ENCODE measurements at regions not wholly inside any gene's neighbourhood (a gene's known extent, or its start where the extent isn't known, plus 50 kb on each side); places are given as distances from the start of the nearest gene placed in this dataset.

DNA sequence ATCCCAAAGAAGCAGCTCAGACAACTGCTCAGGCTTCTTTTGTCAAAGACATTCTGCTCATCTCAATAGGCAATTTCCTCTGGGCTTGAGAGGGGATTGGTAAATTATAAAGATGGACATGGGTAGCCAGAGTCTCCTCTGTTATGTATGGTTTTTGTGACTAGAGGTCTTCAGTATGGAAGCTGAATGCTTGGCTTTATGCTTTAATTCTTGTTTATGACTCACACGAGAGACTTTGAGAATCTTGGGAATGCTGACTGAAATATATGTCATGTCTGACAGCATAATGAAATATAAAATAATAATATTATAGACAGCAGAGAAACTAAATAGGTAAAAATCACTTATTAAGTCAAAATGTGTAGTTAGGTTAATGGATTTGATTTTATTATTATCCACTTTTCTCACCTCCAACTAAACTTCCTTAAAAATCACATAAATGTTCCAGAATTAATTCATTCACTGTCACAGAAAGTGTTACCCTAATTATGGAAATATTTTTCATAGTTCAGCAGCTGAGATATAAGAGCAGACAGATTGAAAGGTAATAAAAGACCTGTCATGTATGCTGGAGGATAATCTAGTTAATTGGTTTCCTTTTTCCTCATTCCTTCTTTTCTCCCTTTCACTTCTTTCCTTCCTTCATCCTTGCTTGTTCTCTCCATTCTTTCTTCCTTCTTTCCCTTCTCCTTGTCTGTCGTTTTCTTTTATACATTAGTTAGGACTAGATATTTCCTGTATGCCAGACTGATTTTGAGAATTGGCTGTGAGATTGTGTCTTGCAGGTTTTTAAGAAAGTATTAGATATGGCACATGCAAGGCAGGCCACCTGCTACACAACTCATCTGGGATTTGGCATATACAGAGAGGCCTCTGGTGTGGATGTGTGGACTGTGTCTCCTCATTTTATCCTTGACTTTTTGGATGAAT, 1866.1 kb upstream of the NUDT12 start:
- no peak for DNase-seq (ENCODE audit: low read depth, low spot score)
- Histone ChIP-seq H3K9me3 (ENCODE audit: control insufficient read depth, insufficient read depth, low read length) (no peaks in the 10 kb centered on the region), H3K27me3 (ENCODE audit: control insufficient read depth, insufficient read depth, low read length) (no peaks in the 10 kb centered on the region), H3K27ac (ENCODE audit: low read depth, low read length) (no peak overlapping the region), H3K4me3 (ENCODE audit: low read depth, low read length) (no peak overlapping the region)
- TF ChIP-seq, protein P1, sequence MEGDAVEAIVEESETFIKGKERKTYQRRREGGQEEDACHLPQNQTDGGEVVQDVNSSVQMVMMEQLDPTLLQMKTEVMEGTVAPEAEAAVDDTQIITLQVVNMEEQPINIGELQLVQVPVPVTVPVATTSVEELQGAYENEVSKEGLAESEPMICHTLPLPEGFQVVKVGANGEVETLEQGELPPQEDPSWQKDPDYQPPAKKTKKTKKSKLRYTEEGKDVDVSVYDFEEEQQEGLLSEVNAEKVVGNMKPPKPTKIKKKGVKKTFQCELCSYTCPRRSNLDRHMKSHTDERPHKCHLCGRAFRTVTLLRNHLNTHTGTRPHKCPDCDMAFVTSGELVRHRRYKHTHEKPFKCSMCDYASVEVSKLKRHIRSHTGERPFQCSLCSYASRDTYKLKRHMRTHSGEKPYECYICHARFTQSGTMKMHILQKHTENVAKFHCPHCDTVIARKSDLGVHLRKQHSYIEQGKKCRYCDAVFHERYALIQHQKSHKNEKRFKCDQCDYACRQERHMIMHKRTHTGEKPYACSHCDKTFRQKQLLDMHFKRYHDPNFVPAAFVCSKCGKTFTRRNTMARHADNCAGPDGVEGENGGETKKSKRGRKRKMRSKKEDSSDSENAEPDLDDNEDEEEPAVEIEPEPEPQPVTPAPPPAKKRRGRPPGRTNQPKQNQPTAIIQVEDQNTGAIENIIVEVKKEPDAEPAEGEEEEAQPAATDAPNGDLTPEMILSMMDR (IDR thresholded peaks at IDR 0.05; ENCODE audit: low read depth, low read length) = no peak
- ChIA-PET POLR2A (no interaction called here), CTCF (no interaction called here)

DNA sequence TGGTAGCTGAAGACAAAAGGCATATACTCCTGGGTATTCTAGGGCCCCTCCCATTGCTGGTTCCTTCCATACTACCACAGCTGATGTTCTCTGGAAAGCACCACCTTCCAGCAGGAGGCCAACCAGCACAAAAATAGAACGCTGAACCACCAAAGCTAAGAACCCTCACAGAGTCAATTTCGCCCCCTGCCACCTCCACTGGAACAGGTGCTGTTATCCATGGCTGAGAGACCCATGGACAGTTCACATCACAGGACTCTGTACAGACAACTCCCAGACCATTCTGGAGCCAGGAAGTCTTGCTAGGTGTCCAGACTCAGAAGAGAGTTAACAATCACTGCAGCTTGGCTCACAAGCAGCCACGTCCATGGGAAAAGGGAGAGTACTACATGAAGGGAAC, 1851.5 kb upstream of the NUDT12 start:
- ChIA-PET CTCF (no interaction called here), POLR2A (no interaction called here)
- no peak overlapping the region for H3K27ac ChIP-seq (ENCODE audit: low read depth, low read length)
- no peak for DNase-seq (ENCODE audit: low read depth, low spot score)
- 0 out of 2 replicates have a peak, but pooled peaks cover 5% of the 10 kb centered on the region for H3K9me3 ChIP-seq (ENCODE audit: control insufficient read depth, insufficient read depth, low read length)
- TF ChIP-seq, protein P1 (IDR thresholded peaks at IDR 0.05; ENCODE audit: low read depth, low read length) = no peak
- no peaks in the 10 kb centered on the region for H3K27me3 ChIP-seq (ENCODE audit: control insufficient read depth, insufficient read depth, low read length)
- no peak overlapping the region for H3K4me3 ChIP-seq (ENCODE audit: low read depth, low read length)

GRCh38 chr5:105413406-105413990, 1850.9 kb upstream of the NUDT12 start:
- ChIA-PET CTCF (no interaction called here), POLR2A (no interaction called here)
- no peak for DNase-seq (ENCODE audit: low read depth, low spot score)
- Histone ChIP-seq H3K9me3 (ENCODE audit: control insufficient read depth, insufficient read depth, low read length) (0 out of 2 replicates have a peak, but pooled peaks cover 5% of the 10 kb centered on the region), H3K4me3 (ENCODE audit: low read depth, low read length) (no peak overlapping the region), H3K27ac (ENCODE audit: low read depth, low read length) (no peak overlapping the region), H3K27me3 (ENCODE audit: control insufficient read depth, insufficient read depth, low read length) (no peaks in the 10 kb centered on the region)
- TF ChIP-seq, protein P1 (IDR thresholded peaks at IDR 0.05; ENCODE audit: low read depth, low read length) = no peak

- POLR2A ChIA-PET = no interaction called here
- CTCF ChIA-PET = no interaction called here
- H3K9me3 ChIP-seq (ENCODE audit: control insufficient read depth, insufficient read depth, low read length) = 0 out of 2 replicates have a peak, but pooled peaks cover 5% of the 10 kb centered on the region
Measured at GRCh38 chr5:105409695-105410094, 1847.1 kb upstream of the NUDT12 start.

More at GRCh38 chr5:105409695-105410094, 1847.1 kb upstream of the NUDT12 start:
- TF ChIP-seq, protein P1 (IDR thresholded peaks at IDR 0.05; ENCODE audit: low read depth, low read length) = no peak
- no peak for DNase-seq (ENCODE audit: low read depth, low spot score)
- Histone ChIP-seq H3K27ac (ENCODE audit: low read depth, low read length) (no peak overlapping the region), H3K27me3 (ENCODE audit: control insufficient read depth, insufficient read depth, low read length) (no peaks in the 10 kb centered on the region), H3K4me3 (ENCODE audit: low read depth, low read length) (no peak overlapping the region)
